Caco-2 (cell line): ENCODE measurements at regions not wholly inside any gene's neighbourhood (a gene's known extent, or its start where the extent isn't known, plus 50 kb on each side); places are given as distances from the start of the nearest gene placed in this dataset.

Experiments
- BruUV-seq: library from RNA; stranded (reverse); fragments of 400-500 nt; replicated peaks from 2 replicates; lab custom pipeline; 2021; lab: Mats Ljungman, UMichigan
- CTCF ChIA-PET: fragments of 300-600 bp; sonication (Branson Sonifier 250); formaldehyde crosslinking; loops from one replicate; lab custom pipeline; 2022; ENCODE audit warnings: antibody characterized with exemption; lab: Charles Lee
- POLR2A ChIA-PET: fragments of 300-600 bp; sonication (Branson Sonifier 250); formaldehyde crosslinking; loops from one replicate; lab custom pipeline; 2022; ENCODE audit warnings: antibody characterized with exemption; lab: Charles Lee
- DNase-seq, 2 experiments: peaks; one replicate each; pipeline versions ENCODE4 v3.0.0 to v3.0.0-alpha.2; 2020 to 2022
- H3K27me3 ChIP-seq: replicated peaks from 2 replicates; pipeline ENCODE4 v1.6.0; 2011; ENCODE audit warnings: low read length; ENCODE audit not compliant: control insufficient read depth, insufficient read depth
- H3K36me3 ChIP-seq: 2 replicates; pipeline ENCODE4 v1.5.1; 2011; ENCODE audit warnings: low read length; ENCODE audit not compliant: control insufficient read depth, insufficient read depth
- H3K4me1 ChIP-seq: fragments of 250-450 bp; sonication (Bioruptor Pico); 2 replicates; pipeline ENCODE4 v1.5.1; 2020; ENCODE audit warnings: mild to moderate bottlenecking
- H3K4me3 ChIP-seq: 2 replicates; pipeline ENCODE4 v1.5.1; 2011; ENCODE audit warnings: low read depth, mild to moderate bottlenecking, control low read depth, low read length
- H3K9me3 ChIP-seq: fragments of 250-450 bp; sonication (Bioruptor Pico); 2 replicates; pipeline ENCODE4 v1.5.1; 2020; ENCODE audit warnings: mild to moderate bottlenecking, moderate library complexity
- H3K27ac Mint-ChIP-seq: one replicate; pipeline ENCODE4 v1.8.0; 2022; ENCODE audit warnings: mixed read lengths; ENCODE audit not compliant: unreplicated experiment
- H3K27me3 Mint-ChIP-seq: one replicate; pipeline ENCODE4 v1.8.0; 2022; ENCODE audit warnings: mixed read lengths; ENCODE audit not compliant: insufficient read depth, unreplicated experiment
- H3K36me3 Mint-ChIP-seq: one replicate; pipeline ENCODE4 v1.8.0; 2022; ENCODE audit warnings: mild to moderate bottlenecking, mixed read lengths; ENCODE audit not compliant: insufficient read depth, unreplicated experiment
- H3K4me1 Mint-ChIP-seq: one replicate; pipeline ENCODE4 v1.8.0; 2022; ENCODE audit warnings: low read depth, mixed read lengths; ENCODE audit not compliant: unreplicated experiment
- H3K4me3 Mint-ChIP-seq: one replicate; pipeline ENCODE4 v1.8.0; 2022; ENCODE audit warnings: mild to moderate bottlenecking, moderate library complexity, mixed read lengths; ENCODE audit not compliant: unreplicated experiment
- H3K9me3 Mint-ChIP-seq: one replicate; pipeline ENCODE4 v1.8.0; 2022; ENCODE audit warnings: mixed read lengths; ENCODE audit not compliant: unreplicated experiment
- CTCF ChIP-seq, 2 experiments: fragments of 200-600 bp in 1 of 2; IDR thresholded peaks; 1 replicate in 1 of 2; 2 replicates in 1 of 2; pipeline versions ENCODE4 v1.5.1 to v1.8.0; 2011 to 2022; ENCODE audit warnings: antibody characterized with exemption in 1 of 2, control low read depth in 1 of 2, inconsistent platforms in 1 of 2, low read depth in 1 of 2, low read length in 1 of 2, mild to moderate bottlenecking in 1 of 2, moderate library complexity in 1 of 2; ENCODE audit not compliant: insufficient read depth in 1 of 2, severe bottlenecking in 1 of 2, unreplicated experiment in 1 of 2
- intact Hi-C: fragments of 100-400 bp; cut with micrococcal nuclease; formaldehyde crosslinking; loops from one replicate; pipeline ENCODE4 v1.10.0; 2022; ENCODE audit not compliant: unreplicated experiment

GRCh38 chr1:2970311-2971071 lies 50.8 kb upstream of the ACTRT2 start:
- no peak for TF ChIP-seq CTCF (IDR thresholded peaks at IDR 0.05; ENCODE audit: insufficient read depth in 1 of 2, low read depth in 1 of 2, low read length in 1 of 2, severe bottlenecking in 1 of 2, unreplicated experiment in 1 of 2)
- Mint-ChIP-seq H3K27ac (no peak overlapping the region), H3K9me3 (no peaks in the 10 kb centered on the region), H3K27me3 (no peaks in the 10 kb centered on the region), H3K4me1 (no peaks in the 10 kb centered on the region), H3K36me3 (no peaks in the 10 kb centered on the region), H3K4me3 (no peak overlapping the region)
- H3K4me1 ChIP-seq, result no peaks in the 10 kb centered on the region
- no peak for DNase-seq
- no peaks in the 10 kb centered on the region for H3K36me3 ChIP-seq
- intact Hi-C loops, result no loop called here
- BruUV-seq, result no TSS peak
- H3K27me3 ChIP-seq, result no peaks in the 10 kb centered on the region
- POLR2A ChIA-PET, result no interaction called here
- no peaks in the 10 kb centered on the region for H3K9me3 ChIP-seq
- H3K4me3 ChIP-seq, result no peak overlapping the region
- CTCF ChIA-PET, result no interaction called here

GRCh38 chr1:2971101-2971501 lies 50.2 kb upstream of the ACTRT2 start:
- Mint-ChIP-seq H3K36me3 (no peaks in the 10 kb centered on the region), H3K4me3 (no peak overlapping the region), H3K4me1 (no peaks in the 10 kb centered on the region), H3K27ac (no peak overlapping the region), H3K9me3 (no peaks in the 10 kb centered on the region), H3K27me3 (no peaks in the 10 kb centered on the region)
- no peaks in the 10 kb centered on the region for H3K9me3 ChIP-seq
- no peaks in the 10 kb centered on the region for H3K27me3 ChIP-seq
- H3K4me3 ChIP-seq, result no peak overlapping the region
- BruUV-seq, result no TSS peak
- ChIA-PET CTCF (no interaction called here), POLR2A (no interaction called here)
- intact Hi-C loops, result no loop called here
- TF ChIP-seq CTCF (IDR thresholded peaks at IDR 0.05; ENCODE audit: insufficient read depth in 1 of 2, low read depth in 1 of 2, low read length in 1 of 2, severe bottlenecking in 1 of 2, unreplicated experiment in 1 of 2), result no peak
- H3K36me3 ChIP-seq, result no peaks in the 10 kb centered on the region
- no peaks in the 10 kb centered on the region for H3K4me1 ChIP-seq
- no peak for DNase-seq
